Spleen (tissue), 7 donors: ENCODE measurements at regions not wholly inside any gene's neighbourhood (a gene's known extent, or its start where the extent isn't known, plus 50 kb on each side); places are given as distances from the start of the nearest gene placed in this dataset.

ENCODE experiments used
- CTCF ChIP-seq, 11 experiments: fragments of 200-600 bp in 7 of 11; fragments of 450-650 bp in 4 of 11; sonication (generic) in 4 of 11; IDR thresholded peaks in 8 of 11; conservative IDR thresholded peaks in 3 of 11; 1 replicate in 7 of 11; 2 replicates in 4 of 11; pipeline versions ENCODE4 v1.4.0 to v1.8.0; 2016 to 2021; ENCODE audit warnings: antibody characterized with exemption in 11 of 11, inconsistent platforms in 4 of 11, mild to moderate bottlenecking in 1 of 11
- POLR2A ChIP-seq, 3 donors: fragments of 450-650 bp; IDR thresholded peaks; one replicate each; pipeline ENCODE4 v1.5.1; 2017; ENCODE audit warnings: antibody characterized with exemption in 3 of 3, mild to moderate bottlenecking in 1 of 3
- donor health status: DM: no; HTN: no; CAD: no; lungs with moderate emphysema.
- donor health status: DM: no; HTN: no; CAD: no.
- donor health status: DM: no; HTN: no; CAD: no.

DNA sequence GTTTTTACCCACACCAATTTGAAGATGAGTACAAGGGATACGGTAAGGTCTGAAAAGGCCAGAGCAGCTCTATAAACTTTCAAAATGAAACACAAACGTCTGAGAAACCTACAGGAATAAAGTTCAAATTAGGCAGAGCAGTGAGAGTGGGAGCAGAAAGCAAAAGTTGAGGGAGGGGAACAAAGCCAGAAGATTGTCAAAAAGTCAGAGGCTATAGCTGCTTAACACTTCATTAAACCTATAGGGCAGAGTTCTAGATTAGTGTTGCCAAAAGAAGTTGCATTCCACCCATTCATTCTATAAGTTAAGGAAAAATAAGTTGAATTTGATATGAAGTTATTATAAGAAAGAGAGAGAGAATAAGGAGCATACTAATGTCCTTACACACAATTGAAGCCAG, 309.6 kb upstream of the CD180 start:
- TF ChIP-seq CTCF (IDR thresholded peaks at IDR 0.05 in 8 of 11, conservative IDR thresholded peaks at IDR 0.05 in 3 of 11) (no peak), POLR2A (IDR thresholded peaks at IDR 0.05) (no peak)
